K562 (cell line): ENCODE measurements at regions not wholly inside any gene's neighbourhood (a gene's known extent, or its start where the extent isn't known, plus 50 kb on each side); places are given as distances from the start of the nearest gene placed in this dataset.

Experiments used
- HMG20A ChIP-seq: fragments of 450-650 bp; formaldehyde crosslinking; conservative IDR thresholded peaks from 2 replicates; pipeline ENCODE4 v1.4.0; 2020; ENCODE audit warnings: mild to moderate bottlenecking, mixed read lengths
- JUN ChIP-seq, 2 experiments: sonication (generic) in 1 of 2; formaldehyde crosslinking in 1 of 2; IDR thresholded peaks; 2 replicates each; pipeline versions ENCODE4 v1.6.1 to v1.8.0; 2012 to 2022; ENCODE audit warnings: borderline replicate concordance in 2 of 2, mild to moderate bottlenecking in 2 of 2, improper control_type of control experiment in 1 of 2, low read depth in 1 of 2, low read length in 1 of 2, missing genetic modification reagents in 1 of 2
- MAFF ChIP-seq: IDR thresholded peaks from 2 replicates; pipeline ENCODE4 v1.6.1; 2012; ENCODE audit warnings: low read length, improper control_type of control experiment
- MEIS2 ChIP-seq: fragments of 450-650 bp; IDR thresholded peaks from 2 replicates; pipeline ENCODE4 v1.6.1; 2014; ENCODE audit warnings: mild to moderate bottlenecking; ENCODE audit not compliant: partially characterized antibody
- NELFE ChIP-seq: IDR thresholded peaks from 2 replicates; pipeline ENCODE4 v1.6.1; 2011; ENCODE audit warnings: mild to moderate bottlenecking; ENCODE audit not compliant: insufficient read depth, insufficient read length
- RAD21 ChIP-seq, 2 experiments: fragments of 250-450 bp in 1 of 2; fragments of 450-650 bp in 1 of 2; sonication (Bioruptor Pico) in 1 of 2; formaldehyde crosslinking in 1 of 2; IDR thresholded peaks in 1 of 2; conservative IDR thresholded peaks in 1 of 2; 2 replicates each; pipeline versions ENCODE4 v1.4.0 to v1.8.0; 2020 to 2022; ENCODE audit warnings: mild to moderate bottlenecking in 2 of 2, moderate library complexity in 1 of 2
- TF ChIP-seq, protein P1 (sequence below): fragments of 200-600 bp; sonication (generic); IDR thresholded peaks from one replicate; pipeline ENCODE4 v1.6.1; 2012; ENCODE audit warnings: mild to moderate bottlenecking, low read depth, low read length, inconsistent platforms
- TF ChIP-seq, protein P2 (sequence below), 2 experiments: fragments of 450-650 bp; formaldehyde crosslinking in 1 of 2; IDR thresholded peaks; 2 replicates each; pipeline versions ENCODE4 v1.4.0 to v1.6.1; 2014 to 2020; ENCODE audit warnings: mild to moderate bottlenecking in 2 of 2, borderline replicate concordance in 1 of 2, low read depth in 1 of 2
- TF ChIP-seq, protein P3 (sequence below), 3 experiments: IDR thresholded peaks in 2 of 3; conservative IDR thresholded peaks in 1 of 3; 2 replicates each; pipeline ENCODE4 v1.5.1; 2011 to 2012; ENCODE audit warnings: low read length in 3 of 3, mild to moderate bottlenecking in 3 of 3, control low read depth in 2 of 3, improper control_type of control experiment in 1 of 3, inconsistent platforms in 1 of 3, low read depth in 1 of 3, mixed read lengths in 1 of 3, moderate library complexity in 1 of 3; ENCODE audit not compliant: insufficient read depth in 2 of 3

DNA sequence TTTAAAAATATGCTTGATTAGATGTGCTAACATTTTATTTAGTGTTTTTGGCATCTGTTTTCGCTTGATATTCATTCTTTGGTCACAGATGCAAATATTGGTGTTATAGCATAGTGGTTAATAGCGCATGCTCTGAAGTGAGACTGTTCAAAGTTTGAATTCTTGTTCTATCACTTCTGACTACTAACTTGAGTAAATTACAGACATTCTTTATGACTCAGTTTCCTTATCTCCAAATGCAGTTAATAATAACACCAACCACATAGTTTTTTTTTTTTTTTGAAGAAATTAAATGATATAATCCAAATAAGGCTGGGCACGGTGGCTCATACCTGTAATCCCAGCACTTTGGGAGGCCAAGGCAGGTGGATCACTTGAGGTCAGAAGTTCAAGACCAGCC, 81.0 kb downstream of the TMX1 start:
- TF ChIP-seq MEIS2: no peak
- TF ChIP-seq, protein P1, sequence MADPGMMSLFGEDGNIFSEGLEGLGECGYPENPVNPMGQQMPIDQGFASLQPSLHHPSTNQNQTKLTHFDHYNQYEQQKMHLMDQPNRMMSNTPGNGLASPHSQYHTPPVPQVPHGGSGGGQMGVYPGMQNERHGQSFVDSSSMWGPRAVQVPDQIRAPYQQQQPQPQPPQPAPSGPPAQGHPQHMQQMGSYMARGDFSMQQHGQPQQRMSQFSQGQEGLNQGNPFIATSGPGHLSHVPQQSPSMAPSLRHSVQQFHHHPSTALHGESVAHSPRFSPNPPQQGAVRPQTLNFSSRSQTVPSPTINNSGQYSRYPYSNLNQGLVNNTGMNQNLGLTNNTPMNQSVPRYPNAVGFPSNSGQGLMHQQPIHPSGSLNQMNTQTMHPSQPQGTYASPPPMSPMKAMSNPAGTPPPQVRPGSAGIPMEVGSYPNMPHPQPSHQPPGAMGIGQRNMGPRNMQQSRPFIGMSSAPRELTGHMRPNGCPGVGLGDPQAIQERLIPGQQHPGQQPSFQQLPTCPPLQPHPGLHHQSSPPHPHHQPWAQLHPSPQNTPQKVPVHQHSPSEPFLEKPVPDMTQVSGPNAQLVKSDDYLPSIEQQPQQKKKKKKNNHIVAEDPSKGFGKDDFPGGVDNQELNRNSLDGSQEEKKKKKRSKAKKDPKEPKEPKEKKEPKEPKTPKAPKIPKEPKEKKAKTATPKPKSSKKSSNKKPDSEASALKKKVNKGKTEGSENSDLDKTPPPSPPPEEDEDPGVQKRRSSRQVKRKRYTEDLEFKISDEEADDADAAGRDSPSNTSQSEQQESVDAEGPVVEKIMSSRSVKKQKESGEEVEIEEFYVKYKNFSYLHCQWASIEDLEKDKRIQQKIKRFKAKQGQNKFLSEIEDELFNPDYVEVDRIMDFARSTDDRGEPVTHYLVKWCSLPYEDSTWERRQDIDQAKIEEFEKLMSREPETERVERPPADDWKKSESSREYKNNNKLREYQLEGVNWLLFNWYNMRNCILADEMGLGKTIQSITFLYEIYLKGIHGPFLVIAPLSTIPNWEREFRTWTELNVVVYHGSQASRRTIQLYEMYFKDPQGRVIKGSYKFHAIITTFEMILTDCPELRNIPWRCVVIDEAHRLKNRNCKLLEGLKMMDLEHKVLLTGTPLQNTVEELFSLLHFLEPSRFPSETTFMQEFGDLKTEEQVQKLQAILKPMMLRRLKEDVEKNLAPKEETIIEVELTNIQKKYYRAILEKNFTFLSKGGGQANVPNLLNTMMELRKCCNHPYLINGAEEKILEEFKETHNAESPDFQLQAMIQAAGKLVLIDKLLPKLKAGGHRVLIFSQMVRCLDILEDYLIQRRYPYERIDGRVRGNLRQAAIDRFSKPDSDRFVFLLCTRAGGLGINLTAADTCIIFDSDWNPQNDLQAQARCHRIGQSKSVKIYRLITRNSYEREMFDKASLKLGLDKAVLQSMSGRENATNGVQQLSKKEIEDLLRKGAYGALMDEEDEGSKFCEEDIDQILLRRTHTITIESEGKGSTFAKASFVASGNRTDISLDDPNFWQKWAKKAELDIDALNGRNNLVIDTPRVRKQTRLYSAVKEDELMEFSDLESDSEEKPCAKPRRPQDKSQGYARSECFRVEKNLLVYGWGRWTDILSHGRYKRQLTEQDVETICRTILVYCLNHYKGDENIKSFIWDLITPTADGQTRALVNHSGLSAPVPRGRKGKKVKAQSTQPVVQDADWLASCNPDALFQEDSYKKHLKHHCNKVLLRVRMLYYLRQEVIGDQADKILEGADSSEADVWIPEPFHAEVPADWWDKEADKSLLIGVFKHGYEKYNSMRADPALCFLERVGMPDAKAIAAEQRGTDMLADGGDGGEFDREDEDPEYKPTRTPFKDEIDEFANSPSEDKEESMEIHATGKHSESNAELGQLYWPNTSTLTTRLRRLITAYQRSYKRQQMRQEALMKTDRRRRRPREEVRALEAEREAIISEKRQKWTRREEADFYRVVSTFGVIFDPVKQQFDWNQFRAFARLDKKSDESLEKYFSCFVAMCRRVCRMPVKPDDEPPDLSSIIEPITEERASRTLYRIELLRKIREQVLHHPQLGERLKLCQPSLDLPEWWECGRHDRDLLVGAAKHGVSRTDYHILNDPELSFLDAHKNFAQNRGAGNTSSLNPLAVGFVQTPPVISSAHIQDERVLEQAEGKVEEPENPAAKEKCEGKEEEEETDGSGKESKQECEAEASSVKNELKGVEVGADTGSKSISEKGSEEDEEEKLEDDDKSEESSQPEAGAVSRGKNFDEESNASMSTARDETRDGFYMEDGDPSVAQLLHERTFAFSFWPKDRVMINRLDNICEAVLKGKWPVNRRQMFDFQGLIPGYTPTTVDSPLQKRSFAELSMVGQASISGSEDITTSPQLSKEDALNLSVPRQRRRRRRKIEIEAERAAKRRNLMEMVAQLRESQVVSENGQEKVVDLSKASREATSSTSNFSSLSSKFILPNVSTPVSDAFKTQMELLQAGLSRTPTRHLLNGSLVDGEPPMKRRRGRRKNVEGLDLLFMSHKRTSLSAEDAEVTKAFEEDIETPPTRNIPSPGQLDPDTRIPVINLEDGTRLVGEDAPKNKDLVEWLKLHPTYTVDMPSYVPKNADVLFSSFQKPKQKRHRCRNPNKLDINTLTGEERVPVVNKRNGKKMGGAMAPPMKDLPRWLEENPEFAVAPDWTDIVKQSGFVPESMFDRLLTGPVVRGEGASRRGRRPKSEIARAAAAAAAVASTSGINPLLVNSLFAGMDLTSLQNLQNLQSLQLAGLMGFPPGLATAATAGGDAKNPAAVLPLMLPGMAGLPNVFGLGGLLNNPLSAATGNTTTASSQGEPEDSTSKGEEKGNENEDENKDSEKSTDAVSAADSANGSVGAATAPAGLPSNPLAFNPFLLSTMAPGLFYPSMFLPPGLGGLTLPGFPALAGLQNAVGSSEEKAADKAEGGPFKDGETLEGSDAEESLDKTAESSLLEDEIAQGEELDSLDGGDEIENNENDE: no peak
- no peak for TF ChIP-seq HMG20A (CRISPR knock-in tag)
- no peak for TF ChIP-seq NELFE
- TF ChIP-seq, protein P2, sequence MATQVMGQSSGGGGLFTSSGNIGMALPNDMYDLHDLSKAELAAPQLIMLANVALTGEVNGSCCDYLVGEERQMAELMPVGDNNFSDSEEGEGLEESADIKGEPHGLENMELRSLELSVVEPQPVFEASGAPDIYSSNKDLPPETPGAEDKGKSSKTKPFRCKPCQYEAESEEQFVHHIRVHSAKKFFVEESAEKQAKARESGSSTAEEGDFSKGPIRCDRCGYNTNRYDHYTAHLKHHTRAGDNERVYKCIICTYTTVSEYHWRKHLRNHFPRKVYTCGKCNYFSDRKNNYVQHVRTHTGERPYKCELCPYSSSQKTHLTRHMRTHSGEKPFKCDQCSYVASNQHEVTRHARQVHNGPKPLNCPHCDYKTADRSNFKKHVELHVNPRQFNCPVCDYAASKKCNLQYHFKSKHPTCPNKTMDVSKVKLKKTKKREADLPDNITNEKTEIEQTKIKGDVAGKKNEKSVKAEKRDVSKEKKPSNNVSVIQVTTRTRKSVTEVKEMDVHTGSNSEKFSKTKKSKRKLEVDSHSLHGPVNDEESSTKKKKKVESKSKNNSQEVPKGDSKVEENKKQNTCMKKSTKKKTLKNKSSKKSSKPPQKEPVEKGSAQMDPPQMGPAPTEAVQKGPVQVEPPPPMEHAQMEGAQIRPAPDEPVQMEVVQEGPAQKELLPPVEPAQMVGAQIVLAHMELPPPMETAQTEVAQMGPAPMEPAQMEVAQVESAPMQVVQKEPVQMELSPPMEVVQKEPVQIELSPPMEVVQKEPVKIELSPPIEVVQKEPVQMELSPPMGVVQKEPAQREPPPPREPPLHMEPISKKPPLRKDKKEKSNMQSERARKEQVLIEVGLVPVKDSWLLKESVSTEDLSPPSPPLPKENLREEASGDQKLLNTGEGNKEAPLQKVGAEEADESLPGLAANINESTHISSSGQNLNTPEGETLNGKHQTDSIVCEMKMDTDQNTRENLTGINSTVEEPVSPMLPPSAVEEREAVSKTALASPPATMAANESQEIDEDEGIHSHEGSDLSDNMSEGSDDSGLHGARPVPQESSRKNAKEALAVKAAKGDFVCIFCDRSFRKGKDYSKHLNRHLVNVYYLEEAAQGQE (IDR thresholded peaks at IDR 0.05; ENCODE audit: borderline replicate concordance): no peak
- TF ChIP-seq, protein P2 (CRISPR knock-in tag; IDR thresholded peaks at IDR 0.05; ENCODE audit: low read depth): no peak
- TF ChIP-seq, protein P3, sequence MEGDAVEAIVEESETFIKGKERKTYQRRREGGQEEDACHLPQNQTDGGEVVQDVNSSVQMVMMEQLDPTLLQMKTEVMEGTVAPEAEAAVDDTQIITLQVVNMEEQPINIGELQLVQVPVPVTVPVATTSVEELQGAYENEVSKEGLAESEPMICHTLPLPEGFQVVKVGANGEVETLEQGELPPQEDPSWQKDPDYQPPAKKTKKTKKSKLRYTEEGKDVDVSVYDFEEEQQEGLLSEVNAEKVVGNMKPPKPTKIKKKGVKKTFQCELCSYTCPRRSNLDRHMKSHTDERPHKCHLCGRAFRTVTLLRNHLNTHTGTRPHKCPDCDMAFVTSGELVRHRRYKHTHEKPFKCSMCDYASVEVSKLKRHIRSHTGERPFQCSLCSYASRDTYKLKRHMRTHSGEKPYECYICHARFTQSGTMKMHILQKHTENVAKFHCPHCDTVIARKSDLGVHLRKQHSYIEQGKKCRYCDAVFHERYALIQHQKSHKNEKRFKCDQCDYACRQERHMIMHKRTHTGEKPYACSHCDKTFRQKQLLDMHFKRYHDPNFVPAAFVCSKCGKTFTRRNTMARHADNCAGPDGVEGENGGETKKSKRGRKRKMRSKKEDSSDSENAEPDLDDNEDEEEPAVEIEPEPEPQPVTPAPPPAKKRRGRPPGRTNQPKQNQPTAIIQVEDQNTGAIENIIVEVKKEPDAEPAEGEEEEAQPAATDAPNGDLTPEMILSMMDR (IDR thresholded peaks at IDR 0.05 in 2 of 3, conservative IDR thresholded peaks at IDR 0.05 in 1 of 3; ENCODE audit: insufficient read depth in 2 of 3, low read depth in 1 of 3, low read length in 3 of 3): no peak
- TF ChIP-seq JUN (IDR thresholded peaks at IDR 0.05; ENCODE audit: borderline replicate concordance, low read depth, low read length): no peak
- TF ChIP-seq JUN (CRISPR knock-in tag; IDR thresholded peaks at IDR 0.05; ENCODE audit: borderline replicate concordance): no peak
- no peak for TF ChIP-seq RAD21 (CRISPR knock-in tag; conservative IDR thresholded peaks at IDR 0.05 in 1 of 2, IDR thresholded peaks at IDR 0.05 in 1 of 2)
- TF ChIP-seq MAFF: no peak
